ENCODE measurements at regions not wholly inside any gene's neighbourhood (a gene's known extent, or its start where the extent isn't known, plus 50 kb on each side); places are given as distances from the start of the nearest gene placed in this dataset.

DNA sequence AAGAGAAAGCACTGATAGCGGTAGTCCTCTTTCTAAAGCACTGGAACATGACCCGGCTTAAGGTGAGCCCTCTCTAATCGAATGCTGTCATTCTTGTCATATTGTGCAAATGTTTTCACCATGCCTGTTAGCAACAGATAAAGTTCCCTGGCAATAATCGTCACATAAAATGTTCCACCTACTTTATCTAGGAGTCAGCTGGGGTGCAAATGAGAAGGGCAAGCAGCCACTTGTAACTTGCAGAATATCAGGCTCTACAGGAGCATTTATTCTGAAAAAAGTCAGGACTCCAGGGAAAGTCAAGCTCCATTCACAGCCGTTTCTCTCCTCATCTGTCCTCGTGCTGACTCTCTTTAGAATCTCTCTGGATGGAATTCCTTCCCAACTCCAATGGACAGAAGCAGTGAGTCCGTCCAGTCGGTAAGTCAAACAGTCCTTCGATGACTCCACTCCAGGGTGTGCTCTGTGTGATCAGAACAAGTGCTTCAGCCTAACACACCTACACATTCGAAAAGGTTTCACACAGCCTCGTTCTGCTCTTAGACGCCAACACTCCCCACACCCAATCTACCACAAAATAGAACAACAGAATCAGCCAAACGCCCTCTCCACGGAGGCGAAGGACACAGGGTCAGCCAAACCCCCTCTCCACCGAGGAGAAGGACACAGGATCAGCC is 101.7 kb upstream of the FRG1 start:
- no peak overlapping the region for H3K9ac ChIP-seq (ENCODE audit: low read length)
- H4K8ac ChIP-seq (ENCODE audit: low read length) = no peak overlapping the region
- H3K4me1 ChIP-seq (ENCODE audit: control insufficient read depth, insufficient read depth, low read depth, low read length) = no peaks in the 10 kb centered on the region
- no peak overlapping the region for H3K4ac ChIP-seq (ENCODE audit: low read depth in 1 of 2, low read length in 2 of 2)
- H3K18ac ChIP-seq (ENCODE audit: low read depth in 1 of 2, low read length in 2 of 2) = no peak overlapping the region
- H3K79me1 ChIP-seq (replicated peaks; ENCODE audit: low read length, poor library complexity, severe bottlenecking) = no peaks in the 10 kb centered on the region
- no peak overlapping the region for H3K4me3 ChIP-seq (ENCODE audit: insufficient read depth in 1 of 2, low read depth in 1 of 2, low read length in 2 of 2)
- H2AK5ac ChIP-seq (ENCODE audit: low read length, severe bottlenecking) = no peak overlapping the region
- 78% methylated on average over 16 of the region's 16 CpGs for WGBS
- H3K36me3 ChIP-seq (ENCODE audit: control insufficient read depth in 1 of 2, insufficient read depth in 2 of 2, low read depth in 1 of 2, low read length in 2 of 2) = no peaks in the 10 kb centered on the region
- H3K14ac ChIP-seq (ENCODE audit: low read length in 2 of 2) = no peak overlapping the region
- no peak overlapping the region for H2BK15ac ChIP-seq (ENCODE audit: low read depth, poor library complexity, severe bottlenecking)
- H2BK5ac ChIP-seq (ENCODE audit: low read depth, low read length, poor library complexity, severe bottlenecking) = no peak overlapping the region
- H3K4me2 ChIP-seq (ENCODE audit: low read length, poor library complexity, severe bottlenecking) = no peak overlapping the region
- no peak overlapping the region for H2BK12ac ChIP-seq (ENCODE audit: low read length in 2 of 2)
- DNase-seq = no peak
- H3K27ac ChIP-seq (ENCODE audit: low read length, poor library complexity, severe bottlenecking) = no peak overlapping the region
- no peak overlapping the region for H2AFZ ChIP-seq (ENCODE audit: low read depth, low read length)
- no peak overlapping the region for H2BK120ac ChIP-seq (ENCODE audit: low read depth, low read length)
- no peak overlapping the region for H4K91ac ChIP-seq (ENCODE audit: low read length)
- H3K27me3 ChIP-seq (ENCODE audit: control insufficient read depth in 1 of 2, insufficient read depth in 1 of 2, low read length in 2 of 2) = no peaks in the 10 kb centered on the region
- no peaks in the 10 kb centered on the region for H3K9me3 ChIP-seq (ENCODE audit: control insufficient read depth, low read length)
- no peak overlapping the region for H3K23ac ChIP-seq (ENCODE audit: low read length in 2 of 2)

DNA sequence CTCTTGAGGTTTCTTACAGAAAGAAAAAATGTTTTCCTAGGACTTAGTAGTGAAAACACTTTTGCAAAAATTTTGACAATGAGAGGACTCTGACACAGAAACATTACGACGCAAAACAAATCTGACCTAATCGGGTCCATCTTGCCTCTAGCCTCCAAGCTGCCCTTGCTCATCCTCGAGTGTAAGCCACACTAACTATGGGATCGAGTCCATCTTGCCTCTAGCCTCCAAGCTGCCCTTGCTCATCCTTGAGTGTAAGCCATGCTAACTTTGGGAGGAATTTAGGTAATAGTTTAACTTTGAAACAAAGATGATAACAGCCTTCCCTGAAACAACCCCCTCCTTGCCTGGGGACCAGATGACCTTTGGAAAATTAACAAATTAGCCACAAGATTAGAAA is 100.3 kb upstream of the FRG1 start:
- no peak overlapping the region for H3K4ac ChIP-seq (ENCODE audit: low read depth in 1 of 2, low read length in 2 of 2)
- no peak overlapping the region for H2BK15ac ChIP-seq (ENCODE audit: low read depth, poor library complexity, severe bottlenecking)
- no peak overlapping the region for H2BK12ac ChIP-seq (ENCODE audit: low read length in 2 of 2)
- no peak overlapping the region for H3K23ac ChIP-seq (ENCODE audit: low read length in 2 of 2)
- H2BK120ac ChIP-seq (ENCODE audit: low read depth, low read length) = no peak overlapping the region
- H3K27ac ChIP-seq (ENCODE audit: low read length, poor library complexity, severe bottlenecking) = no peak overlapping the region
- H2AFZ ChIP-seq (ENCODE audit: low read depth, low read length) = no peak overlapping the region
- no peak overlapping the region for H3K9ac ChIP-seq (ENCODE audit: low read length)
- no peak overlapping the region for H3K4me2 ChIP-seq (ENCODE audit: low read length, poor library complexity, severe bottlenecking)
- no peaks in the 10 kb centered on the region for H3K4me1 ChIP-seq (ENCODE audit: control insufficient read depth, insufficient read depth, low read depth, low read length)
- H3K9me3 ChIP-seq (ENCODE audit: control insufficient read depth, low read length) = no peaks in the 10 kb centered on the region
- H2BK5ac ChIP-seq (ENCODE audit: low read depth, low read length, poor library complexity, severe bottlenecking) = no peak overlapping the region
- no peaks in the 10 kb centered on the region for H3K79me1 ChIP-seq (replicated peaks; ENCODE audit: low read length, poor library complexity, severe bottlenecking)
- no peak overlapping the region for H2AK5ac ChIP-seq (ENCODE audit: low read length, severe bottlenecking)
- H3K14ac ChIP-seq (ENCODE audit: low read length in 2 of 2) = no peak overlapping the region
- H3K27me3 ChIP-seq (ENCODE audit: control insufficient read depth in 1 of 2, insufficient read depth in 1 of 2, low read length in 2 of 2) = no peaks in the 10 kb centered on the region
- WGBS = 84% methylated on average over 4 of the region's 5 CpGs
- no peak overlapping the region for H3K4me3 ChIP-seq (ENCODE audit: insufficient read depth in 1 of 2, low read depth in 1 of 2, low read length in 2 of 2)
- no peak for DNase-seq
- no peak overlapping the region for H4K8ac ChIP-seq (ENCODE audit: low read length)
- no peak overlapping the region for H3K18ac ChIP-seq (ENCODE audit: low read depth in 1 of 2, low read length in 2 of 2)
- no peak overlapping the region for H4K91ac ChIP-seq (ENCODE audit: low read length)
- no peaks in the 10 kb centered on the region for H3K36me3 ChIP-seq (ENCODE audit: control insufficient read depth in 1 of 2, insufficient read depth in 2 of 2, low read depth in 1 of 2, low read length in 2 of 2)

DNA sequence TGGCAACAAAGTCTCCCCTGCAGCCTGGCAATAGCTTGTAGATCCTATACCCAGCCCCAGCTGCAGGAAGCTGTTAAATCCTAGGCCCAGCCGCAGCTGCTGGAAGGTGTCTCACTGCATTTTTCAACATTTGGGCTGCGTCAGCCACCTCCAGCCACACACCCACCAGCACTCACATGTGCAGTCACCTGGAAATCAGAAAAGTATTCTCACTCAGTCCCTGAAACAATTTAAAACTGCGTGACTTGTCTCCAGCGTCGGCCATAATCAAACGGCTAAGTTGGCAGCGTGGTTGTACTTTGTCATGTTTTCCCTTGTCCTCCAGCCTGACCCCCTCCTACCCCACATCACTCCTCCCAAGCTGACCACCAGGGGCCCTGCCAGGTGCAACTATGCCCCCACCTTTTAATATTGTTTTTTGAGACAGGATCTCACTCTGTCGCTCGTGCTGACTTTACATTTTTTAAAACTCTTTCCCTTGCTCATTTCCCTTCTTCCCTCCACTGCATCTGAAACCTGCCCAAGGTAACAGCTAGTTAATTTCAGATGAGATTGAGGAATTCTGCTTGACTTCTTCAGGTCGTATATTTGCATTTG is 97.2 kb upstream of the FRG1 start:
- no peak overlapping the region for H3K4ac ChIP-seq (ENCODE audit: low read depth in 1 of 2, low read length in 2 of 2)
- H3K4me3 ChIP-seq (ENCODE audit: insufficient read depth in 1 of 2, low read depth in 1 of 2, low read length in 2 of 2) = no peak overlapping the region
- H3K4me2 ChIP-seq (ENCODE audit: low read length, poor library complexity, severe bottlenecking) = no peak overlapping the region
- no peak overlapping the region for H2BK15ac ChIP-seq (ENCODE audit: low read depth, poor library complexity, severe bottlenecking)
- H3K14ac ChIP-seq (ENCODE audit: low read length in 2 of 2) = no peak overlapping the region
- H3K27me3 ChIP-seq (ENCODE audit: control insufficient read depth in 1 of 2, insufficient read depth in 1 of 2, low read length in 2 of 2) = no peaks in the 10 kb centered on the region
- no peak overlapping the region for H2AFZ ChIP-seq (ENCODE audit: low read depth, low read length)
- no peaks in the 10 kb centered on the region for H3K79me1 ChIP-seq (replicated peaks; ENCODE audit: low read length, poor library complexity, severe bottlenecking)
- no peaks in the 10 kb centered on the region for H3K9me3 ChIP-seq (ENCODE audit: control insufficient read depth, low read length)
- H2BK120ac ChIP-seq (ENCODE audit: low read depth, low read length) = no peak overlapping the region
- DNase-seq = no peak
- no peak overlapping the region for H3K18ac ChIP-seq (ENCODE audit: low read depth in 1 of 2, low read length in 2 of 2)
- H2BK5ac ChIP-seq (ENCODE audit: low read depth, low read length, poor library complexity, severe bottlenecking) = no peak overlapping the region
- H3K4me1 ChIP-seq (ENCODE audit: control insufficient read depth, insufficient read depth, low read depth, low read length) = no peaks in the 10 kb centered on the region
- 91% methylated on average over 10 of the region's 10 CpGs for WGBS
- H3K23ac ChIP-seq (ENCODE audit: low read length in 2 of 2) = no peak overlapping the region
- no peak overlapping the region for H4K8ac ChIP-seq (ENCODE audit: low read length)
- H4K91ac ChIP-seq (ENCODE audit: low read length) = no peak overlapping the region
- H3K27ac ChIP-seq (ENCODE audit: low read length, poor library complexity, severe bottlenecking) = no peak overlapping the region
- no peak overlapping the region for H2AK5ac ChIP-seq (ENCODE audit: low read length, severe bottlenecking)
- no peaks in the 10 kb centered on the region for H3K36me3 ChIP-seq (ENCODE audit: control insufficient read depth in 1 of 2, insufficient read depth in 2 of 2, low read depth in 1 of 2, low read length in 2 of 2)
- H2BK12ac ChIP-seq (ENCODE audit: low read length in 2 of 2) = no peak overlapping the region
- H3K9ac ChIP-seq (ENCODE audit: low read length) = no peak overlapping the region

DNA sequence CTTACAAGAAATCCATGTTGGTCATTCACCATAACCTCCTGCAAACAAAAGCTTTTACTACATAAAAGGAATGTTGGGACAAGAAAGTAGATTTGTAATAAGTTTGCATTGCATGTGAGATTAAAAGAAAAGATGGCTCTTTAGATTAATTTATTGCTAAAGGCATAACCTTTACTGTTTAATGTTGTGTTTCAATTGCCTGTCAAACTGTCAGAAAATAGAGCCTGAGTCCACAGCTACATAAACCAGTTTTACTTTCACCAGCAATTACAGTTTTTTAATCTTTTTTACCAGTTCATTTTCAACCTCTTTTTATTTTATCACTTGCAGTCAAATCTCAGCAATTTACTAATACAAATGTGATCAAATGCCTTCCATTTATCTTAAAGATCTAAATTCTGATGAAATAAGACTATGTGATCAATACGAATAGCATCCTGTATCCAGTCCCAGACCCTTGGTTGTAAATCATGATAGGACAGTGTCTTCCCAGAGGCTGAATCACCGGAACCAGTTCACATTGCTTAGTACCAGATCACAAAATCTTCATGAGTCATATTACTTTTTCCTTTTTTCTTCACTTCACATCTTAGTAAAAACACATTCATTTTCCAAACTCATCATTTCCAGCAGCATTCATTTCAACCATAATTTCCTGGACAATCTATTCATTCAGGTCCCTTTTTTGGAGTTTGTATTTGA is 95.4 kb upstream of the FRG1 start:
- no peak overlapping the region for H3K9ac ChIP-seq (ENCODE audit: low read length)
- no peak overlapping the region for H3K27ac ChIP-seq (ENCODE audit: low read length, poor library complexity, severe bottlenecking)
- H2BK15ac ChIP-seq (ENCODE audit: low read depth, poor library complexity, severe bottlenecking) = no peak overlapping the region
- H2BK120ac ChIP-seq (ENCODE audit: low read depth, low read length) = no peak overlapping the region
- H3K14ac ChIP-seq (ENCODE audit: low read length in 2 of 2) = no peak overlapping the region
- no peaks in the 10 kb centered on the region for H3K79me1 ChIP-seq (replicated peaks; ENCODE audit: low read length, poor library complexity, severe bottlenecking)
- no peak overlapping the region for H2AFZ ChIP-seq (ENCODE audit: low read depth, low read length)
- no peaks in the 10 kb centered on the region for H3K4me1 ChIP-seq (ENCODE audit: control insufficient read depth, insufficient read depth, low read depth, low read length)
- H3K36me3 ChIP-seq (ENCODE audit: control insufficient read depth in 1 of 2, insufficient read depth in 2 of 2, low read depth in 1 of 2, low read length in 2 of 2) = no peaks in the 10 kb centered on the region
- WGBS = 33% methylated on average over 2 of the region's 2 CpGs
- no peak overlapping the region for H2BK12ac ChIP-seq (ENCODE audit: low read length in 2 of 2)
- H2BK5ac ChIP-seq (ENCODE audit: low read depth, low read length, poor library complexity, severe bottlenecking) = no peak overlapping the region
- H3K18ac ChIP-seq (ENCODE audit: low read depth in 1 of 2, low read length in 2 of 2) = no peak overlapping the region
- no peak overlapping the region for H3K4me2 ChIP-seq (ENCODE audit: low read length, poor library complexity, severe bottlenecking)
- H3K4me3 ChIP-seq (ENCODE audit: insufficient read depth in 1 of 2, low read depth in 1 of 2, low read length in 2 of 2) = no peak overlapping the region
- no peak overlapping the region for H4K91ac ChIP-seq (ENCODE audit: low read length)
- no peak overlapping the region for H3K23ac ChIP-seq (ENCODE audit: low read length in 2 of 2)
- no peaks in the 10 kb centered on the region for H3K27me3 ChIP-seq (ENCODE audit: control insufficient read depth in 1 of 2, insufficient read depth in 1 of 2, low read length in 2 of 2)
- H3K9me3 ChIP-seq (ENCODE audit: control insufficient read depth, low read length) = no peaks in the 10 kb centered on the region
- H2AK5ac ChIP-seq (ENCODE audit: low read length, severe bottlenecking) = no peak overlapping the region
- H4K8ac ChIP-seq (ENCODE audit: low read length) = no peak overlapping the region
- no peak overlapping the region for H3K4ac ChIP-seq (ENCODE audit: low read depth in 1 of 2, low read length in 2 of 2)
- peak; percentile 66 for DNase-seq
